ENCODE measurements at regions not wholly inside any gene's neighbourhood (a gene's known extent, or its start where the extent isn't known, plus 50 kb on each side); places are given as distances from the start of the nearest gene placed in this dataset.

DNA sequence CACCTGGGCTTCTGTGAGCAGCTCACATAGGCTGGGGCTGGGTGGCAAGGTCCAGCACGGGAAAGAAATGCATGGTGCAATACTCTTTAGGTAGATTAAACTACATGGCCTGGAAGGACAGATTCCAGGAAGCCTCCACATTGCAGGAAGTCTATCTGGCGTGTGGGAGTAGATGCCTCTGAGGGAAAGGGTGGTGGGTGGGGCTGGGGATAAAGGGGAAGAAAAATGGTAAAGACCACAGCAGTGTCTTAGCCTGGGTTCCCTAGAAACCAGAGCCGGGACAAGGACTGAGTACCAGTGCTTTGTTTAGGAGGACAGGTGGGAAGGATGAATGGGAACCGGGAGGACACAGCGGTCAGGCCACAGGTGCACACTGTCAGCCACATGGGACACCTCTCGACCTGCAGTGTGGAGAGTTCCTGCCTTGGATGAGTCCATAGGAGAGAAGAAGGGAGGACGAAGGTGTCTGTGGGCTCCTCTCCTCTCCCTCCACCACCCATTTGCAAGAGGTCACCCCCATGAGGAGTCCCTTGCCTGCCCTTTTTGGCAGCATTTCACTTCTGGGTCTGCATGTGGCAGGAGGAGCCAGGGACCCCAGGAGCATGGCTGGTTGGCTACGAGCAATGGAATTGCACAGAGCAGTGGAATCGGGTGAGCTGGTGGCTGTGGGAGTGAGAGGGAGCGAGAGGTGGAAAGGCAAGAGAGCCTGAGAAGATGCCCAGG lies 91.5 kb upstream of the HS6ST1 start:
- Histone ChIP-seq H3K4me3 (ENCODE audit: low read depth, low read length) (no peak overlapping the region), H3K27me3 (ENCODE audit: control insufficient read depth, insufficient read depth, low read length) (no peaks in the 10 kb centered on the region), H3K27ac (ENCODE audit: low read depth, low read length) (no peak overlapping the region), H3K9me3 (ENCODE audit: control insufficient read depth, insufficient read depth, low read length) (no peaks in the 10 kb centered on the region)
- DNase-seq (ENCODE audit: low read depth, low spot score) = no peak
- TF ChIP-seq, protein P1, sequence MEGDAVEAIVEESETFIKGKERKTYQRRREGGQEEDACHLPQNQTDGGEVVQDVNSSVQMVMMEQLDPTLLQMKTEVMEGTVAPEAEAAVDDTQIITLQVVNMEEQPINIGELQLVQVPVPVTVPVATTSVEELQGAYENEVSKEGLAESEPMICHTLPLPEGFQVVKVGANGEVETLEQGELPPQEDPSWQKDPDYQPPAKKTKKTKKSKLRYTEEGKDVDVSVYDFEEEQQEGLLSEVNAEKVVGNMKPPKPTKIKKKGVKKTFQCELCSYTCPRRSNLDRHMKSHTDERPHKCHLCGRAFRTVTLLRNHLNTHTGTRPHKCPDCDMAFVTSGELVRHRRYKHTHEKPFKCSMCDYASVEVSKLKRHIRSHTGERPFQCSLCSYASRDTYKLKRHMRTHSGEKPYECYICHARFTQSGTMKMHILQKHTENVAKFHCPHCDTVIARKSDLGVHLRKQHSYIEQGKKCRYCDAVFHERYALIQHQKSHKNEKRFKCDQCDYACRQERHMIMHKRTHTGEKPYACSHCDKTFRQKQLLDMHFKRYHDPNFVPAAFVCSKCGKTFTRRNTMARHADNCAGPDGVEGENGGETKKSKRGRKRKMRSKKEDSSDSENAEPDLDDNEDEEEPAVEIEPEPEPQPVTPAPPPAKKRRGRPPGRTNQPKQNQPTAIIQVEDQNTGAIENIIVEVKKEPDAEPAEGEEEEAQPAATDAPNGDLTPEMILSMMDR (IDR thresholded peaks at IDR 0.05; ENCODE audit: low read depth, low read length) = no peak
- CTCF ChIA-PET = no interaction called here
- POLR2A ChIA-PET = no interaction called here

DNA sequence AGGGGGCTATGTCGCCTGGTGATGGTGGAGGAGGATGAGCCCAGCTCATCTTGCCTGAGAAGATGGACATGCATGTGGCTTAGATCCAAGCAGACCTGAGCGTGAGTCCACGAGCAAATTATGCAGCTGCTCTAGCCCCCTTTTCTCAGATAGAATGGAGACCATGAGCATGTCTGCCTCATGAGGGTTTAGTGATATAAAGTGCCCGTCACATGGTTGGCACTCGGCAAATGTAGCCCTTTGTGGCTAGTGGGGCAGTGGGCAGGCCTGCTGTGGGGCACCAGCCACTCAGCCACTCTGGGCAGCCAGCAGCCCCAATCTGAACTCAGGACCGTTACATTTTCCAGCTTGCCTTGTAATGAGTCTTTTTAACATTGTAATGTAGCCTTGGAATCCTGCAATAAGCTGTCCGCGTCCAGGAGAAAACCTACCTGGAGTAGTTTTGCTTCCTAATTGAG lies 92.1 kb upstream of the HS6ST1 start:
- ChIA-PET CTCF (no interaction called here), POLR2A (no interaction called here)
- H3K9me3 ChIP-seq (ENCODE audit: control insufficient read depth, insufficient read depth, low read length) = no peaks in the 10 kb centered on the region
- no peak overlapping the region for H3K4me3 ChIP-seq (ENCODE audit: low read depth, low read length)
- H3K27ac ChIP-seq (ENCODE audit: low read depth, low read length) = no peak overlapping the region
- no peak for DNase-seq (ENCODE audit: low read depth, low spot score)
- TF ChIP-seq, protein P1 (IDR thresholded peaks at IDR 0.05; ENCODE audit: low read depth, low read length) = no peak
- H3K27me3 ChIP-seq (ENCODE audit: control insufficient read depth, insufficient read depth, low read length) = no peaks in the 10 kb centered on the region

DNA sequence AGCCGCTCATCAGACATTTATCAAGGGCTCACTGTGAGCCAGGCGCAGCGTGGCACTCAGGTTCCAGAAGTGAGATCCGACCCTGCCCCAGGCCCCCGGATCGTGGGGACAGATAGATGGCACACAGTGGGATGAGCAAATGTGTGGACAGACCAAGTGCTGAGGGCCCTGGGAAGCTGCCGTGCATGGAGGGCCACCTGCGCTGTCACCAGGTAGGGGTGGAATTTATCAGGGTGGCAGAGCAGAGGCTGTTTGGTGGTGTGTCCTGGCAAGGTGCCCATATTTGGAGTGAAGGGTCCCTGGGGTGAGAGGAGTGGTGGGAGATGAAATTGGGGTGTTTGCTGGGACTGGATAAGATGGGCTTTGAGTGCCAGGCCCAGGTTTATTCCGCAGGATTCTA lies 92.8 kb upstream of the HS6ST1 start:
- Histone ChIP-seq H3K27ac (ENCODE audit: low read depth, low read length) (no peak overlapping the region), H3K9me3 (ENCODE audit: control insufficient read depth, insufficient read depth, low read length) (peaks cover 3% of the 10 kb centered on the region), H3K4me3 (ENCODE audit: low read depth, low read length) (no peak overlapping the region), H3K27me3 (ENCODE audit: control insufficient read depth, insufficient read depth, low read length) (no peaks in the 10 kb centered on the region)
- CTCF ChIA-PET = no interaction called here
- POLR2A ChIA-PET = no interaction called here
- TF ChIP-seq, protein P1 (IDR thresholded peaks at IDR 0.05; ENCODE audit: low read depth, low read length) = no peak
- no peak for DNase-seq (ENCODE audit: low read depth, low spot score)

DNA sequence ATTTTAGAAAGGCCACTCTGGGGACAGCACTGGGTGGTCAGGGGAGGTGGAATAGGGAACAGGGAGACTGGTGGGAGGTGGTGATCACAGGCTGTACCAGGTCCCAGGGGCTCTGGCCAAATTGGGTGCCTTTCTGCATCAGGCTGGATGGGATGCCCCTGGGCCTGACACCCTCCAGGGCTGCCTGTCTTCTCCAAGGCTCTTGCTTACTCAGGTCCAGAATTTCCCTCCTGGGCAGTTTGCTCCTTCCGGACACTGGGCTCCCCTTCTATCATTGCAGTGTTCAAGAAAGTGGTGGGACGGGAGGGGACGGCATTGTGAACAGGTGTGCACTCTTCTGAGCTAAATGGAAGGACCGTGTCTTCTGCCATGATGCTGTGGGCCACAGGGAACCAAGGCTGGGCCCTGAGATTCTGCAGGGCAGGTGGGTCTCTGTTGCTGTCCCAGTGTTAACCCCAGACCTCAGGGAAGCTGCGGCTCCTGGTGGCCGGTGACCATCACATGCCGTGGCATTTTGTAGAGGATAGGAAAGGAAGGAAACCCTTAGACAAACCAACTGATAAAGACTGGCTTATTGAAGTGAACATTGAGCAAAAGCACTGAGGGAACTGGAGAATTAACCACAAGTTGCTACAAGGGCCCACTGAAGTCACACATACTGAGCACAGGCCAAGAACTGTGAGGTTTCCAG lies 93.7 kb upstream of the HS6ST1 start:
- no peak for DNase-seq (ENCODE audit: low read depth, low spot score)
- H3K27ac ChIP-seq (ENCODE audit: low read depth, low read length) = no peak overlapping the region
- CTCF ChIA-PET = no interaction called here
- no peaks in the 10 kb centered on the region for H3K27me3 ChIP-seq (ENCODE audit: control insufficient read depth, insufficient read depth, low read length)
- peaks cover 4% of the 10 kb centered on the region for H3K9me3 ChIP-seq (ENCODE audit: control insufficient read depth, insufficient read depth, low read length)
- TF ChIP-seq, protein P1 (IDR thresholded peaks at IDR 0.05; ENCODE audit: low read depth, low read length) = no peak
- POLR2A ChIA-PET = no interaction called here
- H3K4me3 ChIP-seq (ENCODE audit: low read depth, low read length) = no peak overlapping the region

DNA sequence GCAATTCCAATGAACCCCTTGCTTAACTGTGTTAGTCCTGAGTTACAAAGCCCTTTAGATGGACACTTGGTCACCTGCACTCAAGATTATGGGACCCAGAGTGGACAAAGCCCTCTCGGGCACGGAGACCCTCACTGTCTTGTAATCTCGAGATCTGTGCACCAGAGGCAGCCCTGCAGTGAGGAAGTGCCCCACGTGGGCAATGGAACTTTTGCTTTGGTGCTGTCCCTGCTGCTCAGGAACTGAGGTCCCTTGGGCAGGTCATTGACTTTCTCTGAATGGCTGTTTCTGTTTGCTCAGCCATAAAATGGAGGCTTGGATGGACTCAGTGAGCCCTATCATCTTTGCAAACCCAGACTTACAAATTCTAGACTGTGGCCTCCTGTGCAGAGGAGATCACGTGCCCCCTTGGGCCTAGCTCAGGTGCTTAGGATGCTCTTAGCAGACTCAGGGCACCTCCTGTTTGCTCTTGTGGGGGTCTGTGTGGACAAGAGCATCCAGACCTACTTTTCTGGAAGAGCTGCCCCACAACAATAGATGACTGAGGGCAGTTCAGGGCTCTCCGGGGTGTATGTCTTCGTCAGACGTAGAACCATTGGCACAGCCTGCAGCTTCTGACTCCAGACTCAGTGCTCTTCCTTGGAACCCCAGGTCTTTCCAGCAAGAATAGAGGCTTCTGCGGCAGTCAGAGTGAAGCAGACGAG lies 94.5 kb upstream of the HS6ST1 start:
- no peak overlapping the region for H3K4me3 ChIP-seq (ENCODE audit: low read depth, low read length)
- no peak overlapping the region for H3K27ac ChIP-seq (ENCODE audit: low read depth, low read length)
- TF ChIP-seq, protein P1 (IDR thresholded peaks at IDR 0.05; ENCODE audit: low read depth, low read length) = no peak
- no peak for DNase-seq (ENCODE audit: low read depth, low spot score)
- ChIA-PET POLR2A (no interaction called here), CTCF (interaction anchor here (1.0 kb wide), 1 partner anchor 13 kb away, joined by 3 read pairs; no protein-coding TSS in a partner anchor)
- H3K9me3 ChIP-seq (ENCODE audit: control insufficient read depth, insufficient read depth, low read length) = peaks cover 4% of the 10 kb centered on the region
- no peaks in the 10 kb centered on the region for H3K27me3 ChIP-seq (ENCODE audit: control insufficient read depth, insufficient read depth, low read length)

All from AG04450 (cell line).